H1 (cell line): ENCODE measurements at regions not wholly inside any gene's neighbourhood (a gene's known extent, or its start where the extent isn't known, plus 50 kb on each side); places are given as distances from the start of the nearest gene placed in this dataset.

Experiments used
- ATF2 ChIP-seq: IDR thresholded peaks from 2 replicates; pipeline ENCODE4 v1.6.1; 2012; ENCODE audit warnings: low read length, inconsistent platforms
- CHD7 ChIP-seq: fragments of 300-600 bp; sonication (generic); IDR thresholded peaks from 2 replicates; pipeline ENCODE4 v1.7.1; 2012; ENCODE audit warnings: low read length, moderate library complexity, mild to moderate bottlenecking, inconsistent platforms; ENCODE audit not compliant: insufficient replicate concordance
- CTCF ChIP-seq, 3 experiments: IDR thresholded peaks; 1 replicate in 2 of 3; 2 replicates in 1 of 3; pipeline versions ENCODE4 v1.5.1 to v1.6.1; 2011; ENCODE audit warnings: low read length in 3 of 3, mild to moderate bottlenecking in 3 of 3, inconsistent platforms in 2 of 3, low read depth in 1 of 3, moderate library complexity in 1 of 3; ENCODE audit not compliant: insufficient read depth in 1 of 3; ENCODE audit errors: control extremely low read depth in 1 of 3
- EP300 ChIP-seq, 2 experiments: IDR thresholded peaks; 1 replicate in 1 of 2; 2 replicates in 1 of 2; pipeline ENCODE4 v1.6.1; 2011 to 2012; ENCODE audit warnings: low read depth in 2 of 2, low read length in 2 of 2, mild to moderate bottlenecking in 2 of 2, borderline replicate concordance in 1 of 2, inconsistent platforms in 1 of 2, moderate library complexity in 1 of 2
- EZH2 ChIP-seq: fragments of 200-600 bp; sonication (generic); IDR thresholded peaks from 2 replicates; pipeline ENCODE4 v1.7.1; 2012; ENCODE audit warnings: low read depth, mild to moderate bottlenecking, moderate library complexity, low read length, inconsistent platforms; ENCODE audit not compliant: severe bottlenecking
- GABPA ChIP-seq: IDR thresholded peaks from 2 replicates; pipeline ENCODE4 v1.6.1; 2011; ENCODE audit warnings: mild to moderate bottlenecking, low read length, moderate library complexity, borderline replicate concordance; ENCODE audit not compliant: insufficient read depth
- JUND ChIP-seq: IDR thresholded peaks from 2 replicates; pipeline ENCODE4 v1.6.1; 2011; ENCODE audit warnings: mild to moderate bottlenecking, improper control_type of control experiment, low read length
- MAX ChIP-seq: IDR thresholded peaks from 2 replicates; pipeline ENCODE4 v1.6.1; 2012; ENCODE audit warnings: inconsistent platforms
- POLR2A ChIP-seq, 2 experiments: IDR thresholded peaks; 1 replicate in 1 of 2; 2 replicates in 1 of 2; pipeline ENCODE4 v1.6.1; 2011; ENCODE audit warnings: low read depth in 2 of 2, low read length in 2 of 2, mild to moderate bottlenecking in 2 of 2; ENCODE audit errors: control extremely low read depth in 1 of 2
- SIN3A ChIP-seq, 2 experiments: IDR thresholded peaks in 1 of 2; conservative IDR thresholded peaks in 1 of 2; 2 replicates each; pipeline ENCODE4 v1.6.1; 2011 to 2012; ENCODE audit warnings: low read length in 2 of 2, improper control_type of control experiment in 1 of 2, low read depth in 1 of 2, mild to moderate bottlenecking in 1 of 2
- SUZ12 ChIP-seq: fragments of 200-600 bp; sonication (generic); IDR thresholded peaks from 2 replicates; pipeline ENCODE4 v1.6.1; 2012; ENCODE audit warnings: mild to moderate bottlenecking, inconsistent platforms, low read length, moderate library complexity, mixed read lengths
- TAF1 ChIP-seq: IDR thresholded peaks from 2 replicates; pipeline ENCODE4 v1.6.1; 2011; ENCODE audit warnings: mild to moderate bottlenecking, low read depth, low read length
- ZNF274 ChIP-seq: IDR thresholded peaks from 2 replicates; pipeline ENCODE4 v1.7.0; 2012; ENCODE audit warnings: low read length, borderline replicate concordance; ENCODE audit errors: extremely low read depth

- TF ChIP-seq ZNF274 (no peak), TAF1 (no peak), POLR2A (IDR thresholded peaks at IDR 0.05; ENCODE audit: control extremely low read depth in 1 of 2, low read depth in 2 of 2, low read length in 2 of 2) (no peak), EZH2 (no peak), SUZ12 (no peak), CTCF (IDR thresholded peaks at IDR 0.05; ENCODE audit: control extremely low read depth in 1 of 3, insufficient read depth in 1 of 3, low read depth in 1 of 3, low read length in 3 of 3) (no peak), JUND (no peak), MAX (no peak), ATF2 (no peak), SIN3A (conservative IDR thresholded peaks at IDR 0.05 in 1 of 2, IDR thresholded peaks at IDR 0.05 in 1 of 2; ENCODE audit: low read depth in 1 of 2, low read length in 2 of 2) (no peak), GABPA (no peak), EP300 (IDR thresholded peaks at IDR 0.05; ENCODE audit: borderline replicate concordance in 1 of 2, low read depth in 2 of 2, low read length in 2 of 2) (no peak), CHD7 (no peak)
These were observed 175.9 kb downstream of the LPIN1 start for GRCh38 chr2:11922294-11922693.
